ENCODE measurements at regions not wholly inside any gene's neighbourhood (a gene's known extent, or its start where the extent isn't known, plus 50 kb on each side); places are given as distances from the start of the nearest gene placed in this dataset.
"Not testable (repeated sequence)": the region's sequence is repeated elsewhere in the genome, so short reads cannot be mapped to it uniquely, and the experiment has no call there.

DNA sequence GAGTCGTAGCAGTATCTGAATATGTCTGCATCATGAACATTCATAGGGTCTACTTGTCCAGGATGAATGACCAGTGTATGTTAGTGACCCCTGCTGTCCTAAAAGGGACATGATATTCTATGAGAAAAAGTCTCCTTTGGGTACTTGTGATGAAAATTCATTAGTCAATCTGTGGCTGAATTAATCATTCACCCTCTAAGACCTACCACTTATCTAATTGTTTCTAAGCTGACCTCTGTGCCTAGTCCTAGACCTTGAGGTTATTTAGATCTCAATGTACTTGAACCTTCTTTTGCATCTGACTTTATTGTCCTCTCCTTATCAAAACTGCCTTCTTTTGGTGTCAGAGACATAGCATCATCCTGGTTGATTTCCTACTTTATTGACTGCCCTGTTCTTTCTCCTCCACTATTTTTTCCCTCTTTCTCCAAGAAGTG is 799.3 kb downstream of the DIPK2A start:
- no peak for FAIRE-seq

GRCh38 chr3:144771381-144771870 is 799.8 kb downstream of the DIPK2A start:
- FAIRE-seq (no peak), DNase-seq (ENCODE audit: insufficient read length, low spot score) (no peak)

More for the DNA sequence above, 799.3 kb downstream of the DIPK2A start:
- DNase-seq (ENCODE audit: insufficient read length, low spot score) = no peak

DNA sequence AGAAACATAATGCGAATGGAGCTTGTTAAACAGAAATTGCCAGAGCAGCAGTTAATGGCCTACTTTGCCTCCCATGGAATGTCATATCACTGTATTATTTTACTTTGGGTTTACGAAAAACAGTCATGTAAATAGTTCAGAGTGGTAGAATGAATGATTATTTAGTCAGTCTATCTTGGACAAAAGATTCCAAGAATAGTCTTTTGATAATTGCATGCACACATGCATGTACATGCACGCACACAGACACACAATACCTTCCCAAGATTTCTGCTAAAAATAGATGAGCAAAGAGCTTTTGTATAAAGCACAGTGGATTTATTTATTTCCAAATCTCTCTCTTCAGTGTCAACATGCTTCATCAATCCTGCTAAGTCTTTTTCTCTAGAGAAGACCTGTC is 800.7 kb downstream of the DIPK2A start:
- DNase-seq (ENCODE audit: insufficient read length, low spot score) = no peak
- no peak for FAIRE-seq

- FAIRE-seq (no peak), DNase-seq (ENCODE audit: insufficient read length, low spot score) (no peak)
These were observed 801.7 kb downstream of the DIPK2A start for GRCh38 chr3:144773350-144773749.

GRCh38 chr3:144774897-144775296 is 803.3 kb downstream of the DIPK2A start:
- DNase-seq (ENCODE audit: insufficient read length, low spot score) (no peak), FAIRE-seq (no peak)

DNA sequence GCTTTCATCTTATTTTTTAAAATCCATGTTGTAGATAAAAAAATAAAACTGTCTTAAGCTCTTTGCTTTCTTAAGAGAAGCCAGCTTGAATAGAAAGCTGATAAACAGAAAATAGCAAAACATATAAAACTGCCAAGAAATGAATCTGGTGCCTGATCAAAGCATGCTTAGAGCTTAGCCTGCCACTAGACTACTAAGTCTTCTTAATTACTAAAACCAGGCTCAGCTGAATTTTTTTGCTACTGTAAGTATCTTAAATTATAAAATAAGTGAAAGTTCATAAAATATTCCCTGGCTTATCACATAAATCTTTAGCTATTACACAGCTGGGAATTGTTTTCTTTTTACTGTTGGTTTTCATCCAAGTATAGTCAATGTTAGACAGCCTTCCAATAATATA is 803.9 kb downstream of the DIPK2A start:
- FAIRE-seq = no peak
- no peak for DNase-seq (ENCODE audit: insufficient read length, low spot score)

DNA sequence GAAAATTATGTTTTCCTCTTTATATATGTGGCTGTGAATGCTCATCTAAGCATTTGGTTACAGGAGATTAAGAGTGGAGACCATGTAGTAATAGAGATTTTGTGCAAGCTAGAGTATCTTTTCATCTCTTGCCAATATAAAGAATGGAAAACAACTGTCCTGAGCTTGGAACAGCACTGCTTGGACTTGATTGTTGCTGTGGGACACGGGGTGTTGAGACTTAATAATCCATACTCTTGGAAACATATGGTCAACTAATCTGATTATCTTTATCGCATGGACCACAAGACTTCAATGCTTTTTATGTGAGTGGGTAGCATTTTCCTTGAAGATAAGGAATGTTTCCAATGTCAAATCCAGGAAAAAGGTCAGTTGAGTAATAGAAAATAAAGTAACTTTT is 806.3 kb downstream of the DIPK2A start:
- no peak for FAIRE-seq

GRCh38 chr3:144791034-144791433 is 819.4 kb downstream of the DIPK2A start:
- FAIRE-seq (no peak), DNase-seq (ENCODE audit: insufficient read length, low spot score) (no peak)

More for the DNA sequence above, 806.3 kb downstream of the DIPK2A start:
- no peak for DNase-seq (ENCODE audit: insufficient read length, low spot score)

- DNase-seq (ENCODE audit: insufficient read length, low spot score) (no peak), FAIRE-seq (no peak)
These were observed 830.3 kb downstream of the DIPK2A start for GRCh38 chr3:144801890-144802289.

DNA sequence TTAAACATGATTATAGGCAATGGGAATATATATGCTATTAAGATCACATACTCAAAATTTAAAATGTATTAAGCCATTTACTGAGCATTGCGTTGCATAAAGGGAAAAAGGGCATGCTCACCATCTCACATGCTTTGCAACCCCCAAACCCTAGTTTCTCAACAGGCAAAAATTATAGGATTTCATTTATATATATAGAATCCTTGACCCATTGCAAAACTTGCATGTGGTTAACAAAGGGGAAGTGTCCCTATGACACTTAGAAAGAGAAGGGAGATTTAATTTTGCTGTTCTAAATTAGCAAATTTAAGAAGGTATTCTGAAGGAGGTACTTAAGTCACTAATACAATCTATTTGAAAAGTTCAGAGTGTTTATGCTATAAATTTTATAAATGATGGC is 837.8 kb downstream of the DIPK2A start:
- FAIRE-seq (no peak), DNase-seq (ENCODE audit: insufficient read length, low spot score) (no peak)

DNA sequence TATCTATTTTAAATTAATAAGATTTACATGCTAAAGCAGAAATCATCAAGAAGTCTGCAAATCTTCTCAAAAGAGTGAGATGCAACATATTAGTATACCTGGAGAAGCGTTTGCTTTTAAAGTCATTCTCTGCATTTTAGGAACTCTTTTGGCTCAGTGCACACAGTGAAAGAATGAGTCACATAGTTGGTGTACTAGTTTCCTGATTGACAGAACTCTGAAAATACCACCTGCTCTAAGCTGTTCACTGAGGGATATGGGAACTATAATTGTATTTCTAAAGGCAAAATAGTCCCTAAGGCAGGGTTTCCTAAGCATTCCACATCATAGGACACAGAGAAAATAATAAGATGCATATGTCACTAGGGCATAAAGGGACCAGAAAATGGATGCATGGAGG is 838.5 kb downstream of the DIPK2A start:
- FAIRE-seq (no peak), DNase-seq (ENCODE audit: insufficient read length, low spot score) (no peak)

DNA sequence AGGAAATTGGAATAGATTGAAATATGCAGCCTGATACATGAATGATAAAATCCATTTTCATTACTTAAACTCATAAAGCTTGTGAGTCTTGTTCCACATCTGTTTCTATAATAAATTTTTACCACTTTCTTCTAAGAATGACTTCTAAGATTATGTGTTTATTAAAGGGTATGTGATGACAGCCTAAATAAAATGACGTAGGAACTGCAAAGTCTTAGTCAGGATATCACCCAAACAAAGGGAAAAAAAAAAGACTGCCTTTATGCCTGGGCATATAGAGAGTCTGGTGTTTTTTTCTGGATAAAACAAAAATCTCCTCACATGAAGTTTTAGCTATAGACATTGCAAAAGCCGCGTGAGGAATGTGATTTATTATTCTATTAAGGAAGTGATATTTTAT is 844.0 kb downstream of the DIPK2A start:
- FAIRE-seq (no peak), DNase-seq (ENCODE audit: insufficient read length, low spot score) (no peak)

GRCh38 chr3:144816323-144816722 is 844.7 kb downstream of the DIPK2A start:
- FAIRE-seq = no peak
- no peak for DNase-seq (ENCODE audit: insufficient read length, low spot score)

GRCh38 chr3:144818973-144819372 is 847.4 kb downstream of the DIPK2A start:
- no peak for FAIRE-seq
- DNase-seq (ENCODE audit: insufficient read length, low spot score) = no peak

DNA sequence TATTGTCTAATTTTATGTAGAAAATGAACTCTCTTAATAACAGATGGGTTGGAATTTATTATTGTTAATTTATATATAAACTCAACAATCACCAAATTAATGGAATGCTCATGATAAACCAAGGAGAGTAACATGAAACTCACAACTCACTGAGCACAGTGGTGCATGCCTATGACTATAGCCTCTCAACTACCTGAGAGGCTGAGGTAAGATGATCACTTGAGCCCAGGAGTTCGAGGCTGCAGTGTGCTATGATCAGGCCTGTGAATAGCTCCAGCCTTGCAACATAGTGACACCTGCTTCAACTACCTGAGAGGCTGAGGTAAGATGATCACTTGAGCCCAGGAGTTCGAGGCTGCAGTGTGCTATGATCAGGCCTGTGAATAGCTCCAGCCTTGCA is 848.6 kb downstream of the DIPK2A start:
- DNase-seq (ENCODE audit: insufficient read length, low spot score); FAIRE-seq: not testable (repeated sequence)

GRCh38 chr3:144820726-144821125 is 849.1 kb downstream of the DIPK2A start:
- DNase-seq (ENCODE audit: insufficient read length, low spot score) (no peak), FAIRE-seq (no peak)

GRCh38 chr3:144821583-144821982 is 850.0 kb downstream of the DIPK2A start:
- FAIRE-seq = no peak

GRCh38 chr3:144822671-144823070 is 851.0 kb downstream of the DIPK2A start:
- DNase-seq (ENCODE audit: insufficient read length, low spot score) (no peak), FAIRE-seq (no peak)

More at GRCh38 chr3:144821583-144821982, 850.0 kb downstream of the DIPK2A start:
- no peak for DNase-seq (ENCODE audit: insufficient read length, low spot score)

GRCh38 chr3:144831955-144832716 is 860.5 kb downstream of the DIPK2A start:
- no peak for DNase-seq (ENCODE audit: insufficient read length, low spot score)
- no peak for FAIRE-seq

DNA sequence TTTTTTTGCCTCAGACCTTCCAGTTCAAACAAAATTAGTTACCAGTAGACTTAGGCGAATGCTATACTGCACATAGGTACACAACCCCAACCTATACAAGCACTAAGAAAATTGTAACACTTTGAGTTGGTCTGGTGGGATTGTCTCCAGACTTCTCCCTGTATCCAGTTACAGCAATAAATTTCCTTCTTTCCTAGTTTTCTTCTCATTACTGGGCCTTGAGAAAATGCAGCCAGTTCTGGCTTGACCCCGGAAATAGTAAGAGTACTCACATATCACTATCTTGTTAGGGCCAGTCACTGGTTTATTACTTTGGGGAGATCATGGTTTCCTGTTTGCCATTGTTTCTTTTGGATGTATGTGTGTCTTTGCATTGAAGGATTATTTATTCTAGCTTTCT is 868.4 kb downstream of the DIPK2A start:
- FAIRE-seq (no peak), DNase-seq (ENCODE audit: insufficient read length, low spot score) (no peak)

DNA sequence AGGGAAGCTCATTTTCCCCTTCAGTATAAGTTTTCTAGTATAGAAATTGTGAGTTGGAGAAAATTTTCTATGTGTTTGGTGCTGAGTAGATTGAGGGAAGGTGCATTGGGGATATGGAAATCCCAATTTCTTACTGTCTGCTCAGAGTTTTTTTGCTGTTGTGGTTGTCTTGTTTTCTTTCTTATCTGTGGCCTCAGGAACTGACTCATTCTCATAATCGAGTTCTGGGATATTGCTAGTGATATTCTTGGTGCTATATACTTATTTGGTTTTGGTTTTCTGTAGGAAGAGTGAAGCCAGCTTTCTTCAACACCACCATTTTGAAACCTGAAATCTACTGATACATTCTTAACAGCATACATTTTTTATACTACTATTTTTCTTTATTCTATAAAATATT is 869.2 kb downstream of the DIPK2A start:
- DNase-seq (ENCODE audit: insufficient read length, low spot score) (no peak), FAIRE-seq (no peak)

GRCh38 chr3:144843099-144843498 is 871.5 kb downstream of the DIPK2A start:
- DNase-seq (ENCODE audit: insufficient read length, low spot score) (no peak), FAIRE-seq (no peak)

- no peak for DNase-seq (ENCODE audit: insufficient read length, low spot score)
- no peak for FAIRE-seq
These were observed 881.4 kb downstream of the DIPK2A start for GRCh38 chr3:144852999-144853398.

All from GM19239 (cell line).